Left lung (tissue), 4 donors: ENCODE measurements at regions not wholly inside any gene's neighbourhood (a gene's known extent, or its start where the extent isn't known, plus 50 kb on each side); places are given as distances from the start of the nearest gene placed in this dataset.
A peak's percentile ranks its signal among the peaks of the same experiment; 100 is the strongest.

Source experiments
- ATAC-seq: fragments of 200-7000 bp; cut with Tn5 transposase; one replicate; pipeline ENCODE4 v1.9.1; 2020; ENCODE audit warnings: moderate library complexity
- DNase-seq, 4 donors: peaks; one replicate each; pipeline ENCODE4 v3.0.0-alpha.2; 2013 to 2020
- H3K27ac ChIP-seq, 2 donors: fragments of 200-600 bp; sonication (generic) in 1 of 2; one replicate each; pipeline versions ENCODE4 v1.5.0 to v1.8.0; 2020 to 2021
- H3K27me3 ChIP-seq, 2 donors: fragments of 200-600 bp; sonication (generic) in 1 of 2; one replicate each; pipeline versions ENCODE4 v1.5.0 to v1.8.0; 2020 to 2021
- H3K36me3 ChIP-seq, 2 donors: fragments of 200-600 bp; sonication (generic) in 1 of 2; one replicate each; pipeline versions ENCODE4 v1.5.0 to v1.8.0; 2020 to 2021
- H3K4me1 ChIP-seq, 2 donors: fragments of 200-600 bp; one replicate each; pipeline ENCODE4 v1.8.0; 2021
- H3K4me3 ChIP-seq, 2 donors: fragments of 200-600 bp; sonication (generic) in 1 of 2; one replicate each; pipeline versions ENCODE4 v1.5.0 to v1.8.0; 2020 to 2021; ENCODE audit warnings: mild to moderate bottlenecking in 1 of 2
- H3K9me3 ChIP-seq, 2 donors: fragments of 200-600 bp; sonication (generic) in 1 of 2; one replicate each; pipeline versions ENCODE4 v1.5.0 to v1.8.0; 2020 to 2021
- intact Hi-C, 2 donors: fragments of 100-400 bp; cut with DNase I; formaldehyde crosslinking; loops; one replicate each; pipeline versions ENCODE4 v1.11.2 to v1.14.2; 2022
- TF ChIP-seq, protein P1 (sequence below), 2 donors: fragments of 200-600 bp; sonication (generic) in 1 of 2; IDR thresholded peaks; one replicate each; pipeline versions ENCODE4 v1.5.0 to v1.8.0; 2021; ENCODE audit warnings: antibody characterized with exemption in 2 of 2
- donor health status: DM: no; HTN: yes; CAD: no.
- donor health status: DM: no; HTN: no; CAD: no.

DNA sequence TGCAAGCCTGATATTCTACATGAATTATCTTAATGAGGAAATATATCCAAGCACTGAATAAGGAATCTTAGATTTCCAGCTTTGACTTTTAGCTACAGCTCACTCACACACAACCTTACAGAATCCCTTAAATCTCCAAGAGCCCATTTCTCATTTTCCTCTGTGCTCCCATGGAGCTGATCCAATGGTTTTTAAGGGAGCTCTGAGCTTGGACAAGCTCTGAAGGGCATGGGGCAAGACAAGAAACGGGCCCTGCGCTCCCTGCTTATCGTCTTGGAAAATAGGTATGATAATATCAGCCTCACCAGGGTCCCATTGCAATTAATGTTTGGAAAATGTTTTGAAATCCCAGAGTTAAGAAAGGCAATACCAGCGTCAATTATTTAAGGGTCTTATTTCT is 1021.7 kb downstream of the NR2F1-AS1 start:
- H3K4me1 ChIP-seq: no peaks in the 10 kb centered on the region
- no peaks in the 10 kb centered on the region for H3K27me3 ChIP-seq
- TF ChIP-seq, protein P1, sequence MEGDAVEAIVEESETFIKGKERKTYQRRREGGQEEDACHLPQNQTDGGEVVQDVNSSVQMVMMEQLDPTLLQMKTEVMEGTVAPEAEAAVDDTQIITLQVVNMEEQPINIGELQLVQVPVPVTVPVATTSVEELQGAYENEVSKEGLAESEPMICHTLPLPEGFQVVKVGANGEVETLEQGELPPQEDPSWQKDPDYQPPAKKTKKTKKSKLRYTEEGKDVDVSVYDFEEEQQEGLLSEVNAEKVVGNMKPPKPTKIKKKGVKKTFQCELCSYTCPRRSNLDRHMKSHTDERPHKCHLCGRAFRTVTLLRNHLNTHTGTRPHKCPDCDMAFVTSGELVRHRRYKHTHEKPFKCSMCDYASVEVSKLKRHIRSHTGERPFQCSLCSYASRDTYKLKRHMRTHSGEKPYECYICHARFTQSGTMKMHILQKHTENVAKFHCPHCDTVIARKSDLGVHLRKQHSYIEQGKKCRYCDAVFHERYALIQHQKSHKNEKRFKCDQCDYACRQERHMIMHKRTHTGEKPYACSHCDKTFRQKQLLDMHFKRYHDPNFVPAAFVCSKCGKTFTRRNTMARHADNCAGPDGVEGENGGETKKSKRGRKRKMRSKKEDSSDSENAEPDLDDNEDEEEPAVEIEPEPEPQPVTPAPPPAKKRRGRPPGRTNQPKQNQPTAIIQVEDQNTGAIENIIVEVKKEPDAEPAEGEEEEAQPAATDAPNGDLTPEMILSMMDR (IDR thresholded peaks at IDR 0.05): no peak
- intact Hi-C loops: no loop called here
- H3K4me3 ChIP-seq: no peak overlapping the region
- H3K36me3 ChIP-seq: no peaks in the 10 kb centered on the region
- ATAC-seq: no peak
- no peak for DNase-seq
- H3K9me3 ChIP-seq: no peaks in the 10 kb centered on the region
- no peak overlapping the region for H3K27ac ChIP-seq

GRCh38 chr5:92556747-92557146 is 1024.3 kb downstream of the NR2F1-AS1 start:
- Histone ChIP-seq H3K27ac (no peak overlapping the region), H3K9me3 (no peaks in the 10 kb centered on the region), H3K4me3 (no peak overlapping the region), H3K4me1 (no peaks in the 10 kb centered on the region), H3K36me3 (no peaks in the 10 kb centered on the region), H3K27me3 (no peaks in the 10 kb centered on the region)
- TF ChIP-seq, protein P1 (IDR thresholded peaks at IDR 0.05): no peak
- ATAC-seq (no peak), DNase-seq (no peak)
- intact Hi-C loops: no loop called here

GRCh38 chr5:92554447-92555085 is 1026.5 kb downstream of the NR2F1-AS1 start:
- no peak for DNase-seq
- ATAC-seq: no peak
- TF ChIP-seq, protein P1 (IDR thresholded peaks at IDR 0.05): no peak

GRCh38 chr5:92553326-92553725 is 1027.7 kb downstream of the NR2F1-AS1 start:
- Histone ChIP-seq H3K36me3 (no peaks in the 10 kb centered on the region), H3K4me3 (no peak overlapping the region), H3K27me3 (no peaks in the 10 kb centered on the region), H3K9me3 (no peaks in the 10 kb centered on the region), H3K27ac (no peak overlapping the region), H3K4me1 (no peaks in the 10 kb centered on the region)
- ATAC-seq: no peak
- no peak for DNase-seq
- TF ChIP-seq, protein P1 (IDR thresholded peaks at IDR 0.05): no peak
- intact Hi-C loops: no loop called here

More at GRCh38 chr5:92554447-92555085, 1026.5 kb downstream of the NR2F1-AS1 start:
- intact Hi-C loops: no loop called here
- Histone ChIP-seq H3K9me3 (no peaks in the 10 kb centered on the region), H3K27me3 (no peaks in the 10 kb centered on the region), H3K4me1 (no peaks in the 10 kb centered on the region), H3K4me3 (no peak overlapping the region), H3K27ac (no peak overlapping the region), H3K36me3 (no peaks in the 10 kb centered on the region)

DNA sequence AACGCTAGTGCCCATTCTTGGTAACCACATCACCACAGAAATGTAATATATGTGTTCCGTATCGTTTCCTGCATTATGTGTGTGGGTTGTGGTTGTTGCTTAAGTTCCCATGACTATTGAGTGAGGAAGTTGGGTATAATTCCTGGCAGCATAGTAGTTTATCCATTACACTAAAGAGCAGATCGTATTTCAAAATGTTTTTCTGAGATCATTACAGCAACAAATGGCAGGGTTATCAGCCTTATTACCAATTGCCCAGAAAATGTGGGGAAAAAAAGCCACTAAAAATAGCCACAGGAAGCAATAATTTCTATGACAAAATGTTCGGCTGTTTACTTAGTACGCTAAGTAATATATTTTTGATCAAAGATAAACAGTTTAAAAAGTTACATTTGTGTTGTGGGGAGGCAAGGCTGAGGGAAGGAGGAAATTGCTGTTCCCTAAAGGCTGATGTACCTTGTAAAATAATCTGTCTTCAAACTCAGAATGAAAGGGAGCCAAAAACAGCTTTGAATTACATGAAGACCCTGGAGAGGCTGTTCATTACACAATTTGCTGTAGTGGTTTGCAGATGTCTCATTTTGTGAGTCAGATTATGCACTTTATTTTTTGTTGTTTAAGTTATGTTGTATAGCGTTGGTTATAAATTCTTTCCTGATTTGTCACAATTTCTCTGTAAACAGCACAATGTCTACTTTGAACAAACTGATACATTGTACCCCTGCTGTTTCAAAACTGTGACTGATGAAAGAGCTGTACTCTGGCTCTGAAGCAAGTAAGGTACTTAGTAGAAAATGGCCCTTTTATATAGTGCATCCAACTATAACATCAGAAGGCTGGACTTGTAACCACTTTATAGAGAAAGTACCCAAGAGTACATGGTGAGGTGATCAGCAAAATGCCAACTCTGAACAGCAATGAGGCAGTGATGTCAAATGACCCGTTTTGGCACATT is 1028.5 kb downstream of the NR2F1-AS1 start:
- H3K4me1 ChIP-seq: no peaks in the 10 kb centered on the region
- H3K9me3 ChIP-seq: no peaks in the 10 kb centered on the region
- H3K27ac ChIP-seq: no peak overlapping the region
- no peaks in the 10 kb centered on the region for H3K27me3 ChIP-seq
- H3K36me3 ChIP-seq: no peaks in the 10 kb centered on the region
- ATAC-seq: peak; percentile 46
- peak in 1 of 4 donors; percentile 45 for DNase-seq
- intact Hi-C loops: no loop called here
- TF ChIP-seq, protein P1 (IDR thresholded peaks at IDR 0.05): no peak
- H3K4me3 ChIP-seq: no peak overlapping the region
